Left ventricle myocardium inferior (tissue), 1 donor: ENCODE measurements at regions not wholly inside any gene's neighbourhood (a gene's known extent, or its start where the extent isn't known, plus 50 kb on each side); places are given as distances from the start of the nearest gene placed in this dataset.

Experiments
- DNase-seq: peaks from one replicate; pipeline ENCODE4 v3.0.0-alpha.2; 2020
- H3K27ac ChIP-seq: fragments of 200-600 bp; replicated peaks from 2 replicates; pipeline ENCODE4 v1.8.0; 2021
- H3K27me3 ChIP-seq: fragments of 200-600 bp; 2 replicates; pipeline ENCODE4 v1.8.0; 2021; ENCODE audit warnings: low read depth
- H3K36me3 ChIP-seq: fragments of 200-600 bp; 2 replicates; pipeline ENCODE4 v1.8.0; 2021
- H3K4me1 ChIP-seq: fragments of 200-600 bp; 2 replicates; pipeline ENCODE4 v1.8.0; 2021
- H3K4me3 ChIP-seq: fragments of 200-600 bp; 2 replicates; pipeline ENCODE4 v1.8.0; 2021; ENCODE audit warnings: mild to moderate bottlenecking, moderate library complexity
- H3K9me3 ChIP-seq: fragments of 200-600 bp; replicated peaks from 2 replicates; pipeline ENCODE4 v1.8.0; 2021
- CTCF ChIP-seq: fragments of 200-600 bp; IDR thresholded peaks from 2 replicates; pipeline ENCODE4 v1.8.0; 2021; ENCODE audit warnings: antibody characterized with exemption, mild to moderate bottlenecking, borderline replicate concordance
- intact Hi-C: fragments of 100-400 bp; cut with micrococcal nuclease; formaldehyde crosslinking; loops from one replicate; pipeline ENCODE4 v1.11.0; 2022
- donor health status: DM: no; HTN: yes; CAD: no; lungs with severe emphysema.

DNA sequence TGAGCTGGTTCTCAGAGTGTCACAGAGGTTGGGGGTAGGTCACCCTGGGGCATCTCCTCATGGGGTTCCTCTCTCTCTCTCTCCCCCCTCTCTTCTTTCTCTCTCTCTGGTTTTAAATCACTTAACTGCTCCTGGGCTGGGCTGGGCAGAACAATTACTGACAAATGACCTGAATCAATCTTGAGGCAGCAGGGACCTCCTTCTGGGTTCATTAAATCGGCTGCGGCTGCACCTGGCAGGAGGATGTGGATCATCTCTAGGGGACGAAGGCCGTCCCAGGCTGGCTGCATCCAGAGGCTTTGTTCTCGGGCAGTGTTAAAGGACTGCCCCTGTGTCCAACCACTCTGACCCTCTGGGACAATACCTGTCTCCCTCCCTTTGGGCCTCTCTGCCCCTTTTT, 143.1 kb downstream of the TLE3 start:
- no peak overlapping the region for H3K4me3 ChIP-seq
- no peaks in the 10 kb centered on the region for H3K36me3 ChIP-seq
- no peak for DNase-seq
- intact Hi-C loops = no loop called here
- no peak for TF ChIP-seq CTCF
- H3K27ac ChIP-seq = no peak overlapping the region
- no peaks in the 10 kb centered on the region for H3K4me1 ChIP-seq
- no peaks in the 10 kb centered on the region for H3K9me3 ChIP-seq
- H3K27me3 ChIP-seq = peaks cover 53% of the 10 kb centered on the region

GRCh38 chr15:69955240-69955894, 142.3 kb downstream of the TLE3 start:
- Histone ChIP-seq H3K4me1 (no peaks in the 10 kb centered on the region), H3K27me3 (peaks cover 48% of the 10 kb centered on the region), H3K9me3 (no peaks in the 10 kb centered on the region), H3K4me3 (no peak overlapping the region), H3K27ac (no peak overlapping the region), H3K36me3 (no peaks in the 10 kb centered on the region)
- TF ChIP-seq CTCF = no peak
- DNase-seq = no peak
- intact Hi-C loops = no loop called here

DNA sequence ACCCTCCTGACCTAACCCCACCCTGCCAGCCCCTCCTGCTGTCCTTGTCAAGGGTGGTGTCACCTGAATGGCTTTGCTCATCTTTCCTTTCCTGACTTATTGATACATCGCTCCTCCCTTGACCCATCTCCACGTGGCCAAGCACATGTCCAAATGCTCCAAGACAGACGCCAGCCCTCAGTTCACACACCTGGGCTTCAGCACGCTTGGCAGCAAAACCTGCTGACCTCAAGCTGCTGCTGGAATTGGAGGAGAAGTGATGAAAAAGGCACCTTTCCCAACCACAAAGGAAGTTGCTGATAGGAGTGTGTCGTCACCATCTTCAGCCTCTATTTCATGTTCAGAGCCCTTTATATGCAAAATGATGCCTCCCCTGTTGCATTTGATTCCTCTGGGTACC, 141.3 kb downstream of the TLE3 start:
- Histone ChIP-seq H3K27ac (no peak overlapping the region), H3K4me1 (no peaks in the 10 kb centered on the region), H3K4me3 (no peak overlapping the region), H3K27me3 (peaks cover 48% of the 10 kb centered on the region), H3K36me3 (no peaks in the 10 kb centered on the region), H3K9me3 (no peaks in the 10 kb centered on the region)
- no peak for DNase-seq
- TF ChIP-seq CTCF = no peak
- intact Hi-C loops = no loop called here

DNA sequence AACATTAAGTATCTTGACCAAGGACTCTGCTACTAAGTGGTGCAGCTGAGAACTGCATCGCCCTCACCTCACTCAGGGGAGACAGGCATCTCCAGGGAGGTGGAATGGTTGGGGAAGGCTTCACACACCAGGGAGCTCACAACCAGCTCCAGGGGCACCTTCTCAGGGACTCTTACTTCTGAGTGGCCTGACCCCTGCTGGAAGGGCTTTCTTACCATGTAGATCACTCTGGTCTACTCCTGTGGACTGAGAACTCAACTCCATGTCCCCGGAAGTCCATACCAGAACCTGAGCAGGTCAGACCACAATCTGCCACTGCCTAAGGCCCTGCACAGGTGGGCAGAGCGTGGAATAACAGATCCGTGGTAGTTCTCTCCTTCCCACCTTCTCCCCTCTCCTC, 140.5 kb downstream of the TLE3 start:
- no peak for DNase-seq
- Histone ChIP-seq H3K9me3 (no peaks in the 10 kb centered on the region), H3K36me3 (no peaks in the 10 kb centered on the region), H3K27ac (no peak overlapping the region), H3K4me1 (no peaks in the 10 kb centered on the region), H3K27me3 (peaks cover 52% of the 10 kb centered on the region), H3K4me3 (no peak overlapping the region)
- intact Hi-C loops = no loop called here
- TF ChIP-seq CTCF = no peak

DNA sequence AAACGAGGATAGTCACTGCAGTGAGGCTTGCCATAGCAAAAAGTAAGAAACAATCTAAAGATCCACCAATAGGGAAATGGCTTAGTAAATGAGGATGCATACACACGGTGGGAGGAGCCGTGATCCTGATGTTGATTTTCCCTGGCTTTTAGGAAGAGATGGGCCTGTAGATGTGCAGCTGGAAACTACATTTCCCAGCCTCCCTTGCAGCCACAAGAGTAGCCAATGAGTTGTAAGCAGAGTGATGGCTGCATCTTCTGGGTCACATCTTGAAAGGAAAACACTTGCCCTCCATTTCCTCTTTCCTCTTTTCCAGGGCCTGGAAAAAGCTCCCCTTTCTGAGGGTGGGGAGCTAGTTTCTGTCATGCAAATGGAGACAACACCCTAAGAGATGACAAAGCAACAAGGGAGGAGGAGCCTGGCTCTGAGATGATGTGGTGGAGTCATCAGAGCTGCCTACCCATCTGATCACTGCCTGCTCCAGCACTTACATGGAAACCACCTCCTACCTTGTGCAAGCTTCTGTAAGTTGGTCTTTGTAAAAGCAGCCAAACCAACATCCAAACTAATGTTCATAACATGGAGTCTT, 139.1 kb downstream of the TLE3 start:
- Histone ChIP-seq H3K27ac (no peak overlapping the region), H3K36me3 (no peaks in the 10 kb centered on the region), H3K4me3 (no peak overlapping the region), H3K27me3 (peaks cover 62% of the 10 kb centered on the region), H3K9me3 (no peaks in the 10 kb centered on the region), H3K4me1 (no peaks in the 10 kb centered on the region)
- no peak for TF ChIP-seq CTCF
- no peak for DNase-seq
- intact Hi-C loops = no loop called here
